Activated T-helper 2 cell treated with anti-CD3 and anti-CD28 coated beads, Interferon-gamma antibody, Interleukin-2, Interleukin-4, amounts not matched to agents 10 μg/mL and 5 μg/mL and 100 μg/mL, durations not matched to agents 14 hours and 24 hours and 36 hours (primary cell): ENCODE measurements at regions not wholly inside any gene's neighbourhood (a gene's known extent, or its start where the extent isn't known, plus 50 kb on each side); places are given as distances from the start of the nearest gene placed in this dataset.

Experiments
- DNase-seq: peaks from one replicate; pipeline ENCODE4 v3.0.0; 2021; ENCODE audit warnings: low spot score
- H3K27ac Mint-ChIP-seq: one replicate; pipeline ENCODE4 v1.8.0; 2021; ENCODE audit warnings: mixed read lengths
- H3K27me3 Mint-ChIP-seq: one replicate; pipeline ENCODE4 v1.8.0; 2021; ENCODE audit warnings: low read depth, mixed read lengths
- H3K36me3 Mint-ChIP-seq: one replicate; pipeline ENCODE4 v1.8.0; 2021; ENCODE audit warnings: low read depth, mixed read lengths
- H3K4me1 Mint-ChIP-seq: one replicate; pipeline ENCODE4 v1.8.0; 2021; ENCODE audit warnings: low read depth, mixed read lengths
- H3K4me3 Mint-ChIP-seq: one replicate; pipeline ENCODE4 v1.8.0; 2021; ENCODE audit warnings: low read depth, mild to moderate bottlenecking, moderate library complexity, mixed read lengths
- H3K9me3 Mint-ChIP-seq: one replicate; pipeline ENCODE4 v1.8.0; 2021; ENCODE audit warnings: mixed read lengths
- intact Hi-C: fragments of 100-400 bp; cut with micrococcal nuclease; formaldehyde crosslinking; loops from one replicate; pipeline ENCODE4 v1.15.1; 2023

DNA sequence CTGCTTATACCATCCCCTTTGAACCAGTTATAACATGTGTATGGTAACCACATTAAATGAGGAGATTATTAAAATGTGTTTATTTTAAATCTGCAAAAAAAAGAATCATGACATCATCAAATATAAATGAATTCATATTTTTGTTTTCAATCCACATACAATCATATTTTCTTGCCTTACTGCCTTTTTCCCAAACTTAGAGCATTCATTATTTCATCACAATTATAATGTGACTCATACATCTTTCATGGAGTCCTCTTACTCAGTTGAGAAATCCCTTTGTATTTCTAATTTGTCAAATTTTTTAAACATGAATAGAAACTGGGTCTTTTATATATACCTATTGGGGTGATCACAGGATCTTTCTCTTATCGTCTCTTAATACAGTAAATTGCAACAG lies 909.6 kb downstream of the DSC3 start:
- Mint-ChIP-seq H3K36me3 (no peaks in the 10 kb centered on the region), H3K4me1 (no peaks in the 10 kb centered on the region), H3K27ac (no peak overlapping the region), H3K9me3 (peaks cover 62% of the 10 kb centered on the region), H3K4me3 (no peak overlapping the region), H3K27me3 (no peaks in the 10 kb centered on the region)
- DNase-seq, result no peak
- intact Hi-C loops, result no loop called here

DNA sequence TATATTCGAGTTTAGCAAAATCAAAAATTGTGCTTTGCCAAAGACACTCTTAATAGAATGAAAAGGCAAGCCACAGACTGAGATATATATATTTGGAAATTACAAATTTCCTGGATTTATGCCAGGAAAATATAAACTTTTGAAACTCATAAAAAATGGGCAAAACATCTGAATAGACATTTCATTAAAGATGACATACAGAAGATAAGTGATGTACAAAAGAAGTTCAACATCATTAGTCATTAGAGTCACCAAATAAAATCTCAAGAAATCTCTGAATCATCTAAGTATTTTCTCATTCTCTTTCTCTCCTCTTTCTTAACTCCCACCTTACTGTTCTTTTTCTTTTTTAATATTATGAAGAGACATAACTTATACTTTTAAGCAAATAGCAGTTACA lies 921.1 kb downstream of the DSC3 start:
- no peaks in the 10 kb centered on the region for H3K36me3 Mint-ChIP-seq
- no peaks in the 10 kb centered on the region for H3K27me3 Mint-ChIP-seq
- H3K9me3 Mint-ChIP-seq, result peaks cover 45% of the 10 kb centered on the region
- DNase-seq, result no peak
- no peak overlapping the region for H3K4me3 Mint-ChIP-seq
- intact Hi-C loops, result no loop called here
- H3K27ac Mint-ChIP-seq, result no peak overlapping the region
- no peaks in the 10 kb centered on the region for H3K4me1 Mint-ChIP-seq

DNA sequence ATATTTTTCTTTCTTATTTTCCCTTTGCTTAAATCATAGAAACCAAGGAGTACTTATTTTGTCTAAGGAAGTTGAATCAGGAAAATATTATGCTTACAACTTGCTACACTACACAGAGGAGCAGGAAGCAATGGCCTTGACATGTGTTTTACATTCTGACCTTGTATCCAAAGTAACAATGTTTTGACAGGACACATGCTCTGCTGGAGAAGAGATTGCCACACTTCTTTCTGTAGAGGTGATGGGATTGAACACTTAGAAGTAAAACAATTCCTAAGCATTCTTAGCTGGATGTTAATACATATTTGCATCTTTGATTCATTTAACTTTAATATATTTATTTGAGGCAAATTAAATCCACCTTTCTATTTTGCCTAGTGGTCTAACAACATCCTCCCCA lies 929.1 kb downstream of the DSC3 start:
- H3K4me1 Mint-ChIP-seq, result no peaks in the 10 kb centered on the region
- no peak for DNase-seq
- H3K27me3 Mint-ChIP-seq, result no peaks in the 10 kb centered on the region
- peaks cover 25% of the 10 kb centered on the region for H3K9me3 Mint-ChIP-seq
- intact Hi-C loops, result loop anchor here (10.0 kb wide), 1 partner anchor 51 kb away; no protein-coding TSS in a partner anchor
- no peaks in the 10 kb centered on the region for H3K36me3 Mint-ChIP-seq
- H3K27ac Mint-ChIP-seq, result no peak overlapping the region
- H3K4me3 Mint-ChIP-seq, result no peak overlapping the region

DNA sequence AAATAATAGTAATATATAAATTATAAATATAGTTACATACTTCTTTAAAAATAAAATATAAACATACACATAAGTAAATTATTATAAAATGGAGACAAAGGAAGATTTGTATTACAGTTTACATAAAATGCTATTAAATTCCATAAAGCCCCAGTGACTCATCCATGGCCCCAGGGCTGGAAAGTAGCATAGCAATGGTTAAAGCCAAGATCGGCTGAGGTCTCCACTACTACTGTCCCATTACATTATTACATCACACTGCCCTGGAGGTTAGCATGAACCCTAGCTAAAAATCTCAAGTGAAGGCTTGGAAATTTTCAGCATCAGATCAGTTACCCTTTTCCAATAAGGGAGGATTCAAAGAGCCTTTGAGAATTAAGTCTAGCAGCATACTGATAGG lies 936.2 kb downstream of the DSC3 start:
- intact Hi-C loops, result no loop called here
- H3K27ac Mint-ChIP-seq, result no peak overlapping the region
- H3K9me3 Mint-ChIP-seq, result peaks cover 28% of the 10 kb centered on the region
- H3K4me3 Mint-ChIP-seq, result no peak overlapping the region
- DNase-seq, result no peak
- no peaks in the 10 kb centered on the region for H3K4me1 Mint-ChIP-seq
- no peaks in the 10 kb centered on the region for H3K36me3 Mint-ChIP-seq
- H3K27me3 Mint-ChIP-seq, result no peaks in the 10 kb centered on the region

DNA sequence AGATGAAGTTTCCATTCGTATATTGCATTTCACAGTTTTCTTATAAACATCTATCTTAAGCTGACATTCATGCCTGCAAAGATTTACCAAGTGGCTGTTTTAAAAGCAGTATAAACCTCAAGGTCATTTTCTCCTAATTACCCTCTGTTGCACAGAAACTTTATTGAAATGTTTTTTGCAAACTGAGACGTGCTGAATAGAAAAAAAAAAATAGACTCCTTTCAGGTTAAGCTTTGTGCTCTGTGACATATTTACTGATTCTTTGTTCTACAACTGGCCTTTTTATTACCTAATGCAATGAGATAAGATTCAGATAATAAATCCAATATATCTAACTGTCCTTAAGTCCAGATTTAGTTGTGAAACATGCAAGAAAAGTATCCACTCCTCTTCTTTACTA lies 938.7 kb downstream of the DSC3 start:
- Mint-ChIP-seq H3K4me3 (no peak overlapping the region), H3K36me3 (no peaks in the 10 kb centered on the region), H3K27me3 (no peaks in the 10 kb centered on the region), H3K9me3 (peaks cover 26% of the 10 kb centered on the region), H3K27ac (no peak overlapping the region), H3K4me1 (no peaks in the 10 kb centered on the region)
- no peak for DNase-seq
- intact Hi-C loops, result no loop called here

DNA sequence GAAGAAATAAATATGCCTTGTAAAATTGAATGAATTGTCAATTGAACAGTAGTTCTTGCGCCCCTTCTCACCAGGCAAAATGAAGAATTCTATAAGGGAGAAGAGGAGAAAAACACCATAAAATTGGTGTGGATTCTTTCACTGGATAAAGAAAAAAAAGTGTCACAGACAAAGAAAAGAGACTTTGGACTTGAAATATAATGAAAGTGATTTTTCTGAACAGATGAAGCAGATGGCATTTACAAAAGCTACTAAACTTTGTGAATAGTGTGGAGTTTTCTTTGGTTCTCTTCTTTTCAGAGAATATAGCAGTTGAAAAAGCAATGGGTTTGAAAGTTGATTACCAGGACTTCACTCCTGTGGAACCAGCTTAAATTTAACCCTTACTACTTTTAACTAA lies 945.7 kb downstream of the DSC3 start:
- H3K27me3 Mint-ChIP-seq, result no peaks in the 10 kb centered on the region
- H3K36me3 Mint-ChIP-seq, result no peaks in the 10 kb centered on the region
- intact Hi-C loops, result no loop called here
- DNase-seq, result no peak
- no peaks in the 10 kb centered on the region for H3K4me1 Mint-ChIP-seq
- H3K9me3 Mint-ChIP-seq, result peaks cover 23% of the 10 kb centered on the region
- H3K4me3 Mint-ChIP-seq, result no peak overlapping the region
- H3K27ac Mint-ChIP-seq, result no peak overlapping the region

DNA sequence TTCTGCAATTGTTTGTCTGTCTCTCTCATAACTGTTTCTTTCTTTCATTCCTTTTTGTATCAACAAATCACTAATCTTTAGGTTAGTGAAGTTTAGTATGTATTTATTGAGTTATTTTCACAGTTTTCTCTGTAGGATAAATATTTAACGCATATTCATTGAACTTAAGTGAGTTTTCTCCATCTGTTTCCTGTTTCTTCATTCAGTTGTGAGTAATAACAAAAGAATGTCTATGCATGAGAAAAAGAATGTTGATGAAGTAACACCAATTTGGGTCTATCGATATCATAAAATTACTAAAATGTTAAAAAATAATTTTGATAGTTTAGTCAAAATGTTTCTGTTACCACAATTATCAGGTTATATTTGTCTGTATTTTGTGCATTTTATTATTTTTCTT lies 948.0 kb downstream of the DSC3 start:
- H3K36me3 Mint-ChIP-seq, result no peaks in the 10 kb centered on the region
- no peak for DNase-seq
- no peaks in the 10 kb centered on the region for H3K4me1 Mint-ChIP-seq
- intact Hi-C loops, result no loop called here
- no peak overlapping the region for H3K4me3 Mint-ChIP-seq
- peaks cover 23% of the 10 kb centered on the region for H3K9me3 Mint-ChIP-seq
- no peaks in the 10 kb centered on the region for H3K27me3 Mint-ChIP-seq
- H3K27ac Mint-ChIP-seq, result no peak overlapping the region

DNA sequence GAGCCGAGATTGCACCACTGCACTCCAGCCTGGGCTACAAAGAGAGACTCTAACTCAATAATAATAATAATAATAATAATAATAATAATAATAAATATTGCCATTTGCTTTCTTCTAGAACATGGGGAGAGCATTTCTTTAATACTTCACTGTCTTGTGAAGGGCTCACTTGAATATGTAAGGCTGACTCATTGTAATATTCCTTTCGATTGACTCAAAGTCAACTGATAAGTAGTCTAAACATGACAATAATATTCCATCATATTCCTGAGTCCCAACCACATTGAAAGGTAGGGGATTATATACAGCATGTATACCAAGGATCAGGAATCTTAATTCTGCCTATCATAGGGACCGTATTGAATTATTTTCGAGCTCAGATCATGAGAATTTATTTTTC lies 949.2 kb downstream of the DSC3 start:
- H3K4me1 Mint-ChIP-seq, result no peaks in the 10 kb centered on the region
- intact Hi-C loops, result no loop called here
- H3K27me3 Mint-ChIP-seq, result no peaks in the 10 kb centered on the region
- no peaks in the 10 kb centered on the region for H3K36me3 Mint-ChIP-seq
- no peak for DNase-seq
- H3K9me3 Mint-ChIP-seq, result peaks cover 22% of the 10 kb centered on the region
- H3K27ac Mint-ChIP-seq, result no peak overlapping the region
- H3K4me3 Mint-ChIP-seq, result no peak overlapping the region

DNA sequence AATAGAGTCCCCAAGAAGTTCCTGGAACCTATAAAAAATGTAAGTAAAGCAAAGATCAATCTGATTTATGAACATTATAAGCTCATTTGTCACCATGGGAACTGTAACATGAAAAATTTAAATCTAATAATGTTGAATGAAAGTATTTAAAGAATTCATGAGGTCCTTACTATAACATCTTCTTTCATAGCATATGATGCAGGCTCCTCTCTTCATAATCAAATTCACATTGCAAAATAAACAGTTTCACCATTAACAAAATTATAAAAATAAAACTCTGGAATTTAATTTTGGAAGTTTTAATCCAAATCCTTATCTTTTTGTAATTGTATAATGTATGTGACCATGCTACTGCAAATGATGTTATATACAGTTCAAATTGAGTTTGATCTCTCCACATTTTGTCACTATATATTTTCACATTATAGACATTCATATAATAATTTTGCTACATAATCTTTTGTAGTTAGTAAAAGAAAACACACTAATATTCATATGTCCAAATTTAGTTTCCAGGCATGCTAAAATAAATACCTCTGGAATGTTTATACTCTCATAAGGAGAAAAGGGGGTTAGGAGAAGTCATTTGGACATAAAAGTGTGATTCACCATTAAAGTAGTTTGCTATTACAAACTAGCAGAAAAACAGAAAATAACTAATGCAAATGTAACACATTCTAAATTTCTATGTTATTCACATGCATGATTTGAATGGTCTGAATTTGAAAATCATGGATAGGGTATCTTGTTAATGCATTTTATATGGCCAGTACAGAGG lies 954.1 kb downstream of the DSC3 start:
- DNase-seq, result no peak
- Mint-ChIP-seq H3K4me1 (no peaks in the 10 kb centered on the region), H3K27ac (no peak overlapping the region), H3K27me3 (no peaks in the 10 kb centered on the region), H3K9me3 (peaks cover 32% of the 10 kb centered on the region), H3K36me3 (no peaks in the 10 kb centered on the region), H3K4me3 (no peak overlapping the region)
- intact Hi-C loops, result no loop called here

DNA sequence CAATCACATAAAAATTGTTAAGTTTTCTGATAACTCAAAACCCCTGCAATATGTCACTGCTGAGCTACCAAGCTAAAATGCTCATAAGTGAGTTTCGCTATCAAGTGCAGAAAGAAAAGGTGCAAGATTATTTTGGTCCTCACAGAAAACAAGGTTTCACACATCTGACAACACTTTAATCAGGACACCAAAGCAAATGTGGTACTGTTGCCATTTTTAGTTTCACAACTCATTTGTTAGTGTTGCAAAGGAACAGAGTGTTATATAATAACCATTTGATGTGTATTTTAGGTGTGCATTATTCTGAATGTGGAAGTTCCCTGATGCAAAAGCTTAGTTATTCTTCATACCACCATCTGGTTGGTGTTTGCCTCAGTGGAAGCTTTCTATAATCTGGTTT lies 956.2 kb downstream of the DSC3 start:
- no peak overlapping the region for H3K4me3 Mint-ChIP-seq
- peaks cover 36% of the 10 kb centered on the region for H3K9me3 Mint-ChIP-seq
- no peak overlapping the region for H3K27ac Mint-ChIP-seq
- DNase-seq, result no peak
- intact Hi-C loops, result no loop called here
- H3K27me3 Mint-ChIP-seq, result no peaks in the 10 kb centered on the region
- H3K36me3 Mint-ChIP-seq, result no peaks in the 10 kb centered on the region
- H3K4me1 Mint-ChIP-seq, result no peaks in the 10 kb centered on the region

DNA sequence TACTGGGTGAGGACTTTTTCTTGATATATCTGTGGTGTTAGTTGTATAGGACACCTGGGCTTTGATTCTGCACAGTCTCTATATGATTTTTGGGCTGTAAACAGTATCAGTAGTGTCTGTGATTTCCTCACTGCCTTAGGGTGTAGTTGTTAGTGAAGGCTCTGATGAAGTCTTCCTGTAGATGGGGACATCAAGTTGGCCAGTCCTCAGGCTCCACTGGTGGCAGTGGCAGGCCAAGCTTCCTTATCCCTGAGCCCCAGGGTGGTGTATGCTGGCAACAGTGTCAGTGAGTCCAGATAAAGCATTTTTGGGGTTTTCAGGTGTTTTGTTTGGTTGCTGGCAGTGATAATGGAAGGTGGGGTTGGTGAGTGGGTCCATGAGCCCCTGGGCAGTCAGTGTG lies 961.4 kb downstream of the DSC3 start:
- Mint-ChIP-seq H3K4me3 (no peak overlapping the region), H3K36me3 (no peaks in the 10 kb centered on the region), H3K9me3 (peaks cover 58% of the 10 kb centered on the region), H3K4me1 (no peaks in the 10 kb centered on the region), H3K27me3 (no peaks in the 10 kb centered on the region), H3K27ac (no peak overlapping the region)
- DNase-seq, result no peak
- intact Hi-C loops, result no loop called here

DNA sequence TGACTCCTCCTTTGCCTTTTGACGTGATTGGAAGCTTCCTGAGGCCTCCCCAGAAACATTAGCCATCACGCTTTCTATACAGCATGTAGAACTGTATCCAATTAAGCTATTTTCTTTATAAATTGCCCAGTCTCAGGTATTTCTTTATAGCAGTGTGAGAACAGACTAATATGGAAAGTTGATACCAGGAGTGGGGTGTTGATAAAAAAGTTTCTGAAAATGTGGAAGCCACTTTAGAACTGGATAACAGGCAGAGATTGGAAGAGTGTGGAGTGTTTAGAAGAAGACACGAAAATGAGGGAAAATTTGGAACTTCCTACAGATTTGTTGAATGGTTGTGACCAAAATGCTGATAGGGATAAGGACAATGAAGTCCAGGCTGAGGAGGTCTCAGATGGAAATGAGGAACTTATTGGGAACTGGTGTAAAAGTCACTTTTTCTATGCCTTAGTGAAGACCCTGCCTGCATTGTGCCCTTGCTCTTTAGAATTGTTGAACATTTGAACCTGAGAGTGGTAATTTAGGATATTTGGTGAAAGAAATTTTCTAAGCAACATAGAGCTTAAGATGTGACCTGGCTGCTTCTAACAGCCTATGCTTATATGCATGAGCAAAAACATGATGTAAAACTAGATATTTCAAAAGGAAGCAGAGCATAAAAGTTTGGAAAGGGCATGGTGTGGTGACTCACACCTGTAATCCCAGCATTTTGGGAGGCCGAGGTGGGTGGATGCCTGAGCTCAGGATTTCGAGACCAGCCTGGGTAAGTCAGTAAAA lies 969.7 kb downstream of the DSC3 start:
- intact Hi-C loops, result no loop called here
- no peak overlapping the region for H3K4me3 Mint-ChIP-seq

DNA sequence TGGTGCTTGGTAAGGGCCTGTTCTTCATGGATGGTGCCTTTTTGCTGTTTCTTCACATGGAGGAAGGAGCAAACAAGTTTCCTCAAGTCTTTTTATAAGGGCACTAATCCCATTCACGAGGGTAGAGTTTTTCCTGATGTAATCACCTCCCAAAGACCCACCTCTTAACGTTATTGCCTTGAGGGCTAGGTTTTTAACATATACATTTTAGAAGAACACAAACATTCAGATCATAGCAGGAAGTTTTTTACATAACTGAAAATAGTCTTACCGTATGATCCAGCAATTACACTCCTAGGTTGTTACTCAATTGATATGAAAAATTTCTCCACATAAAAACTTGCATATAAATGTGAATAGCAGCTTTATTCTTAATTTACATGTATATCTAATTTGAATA lies 976.3 kb downstream of the DSC3 start:
- Mint-ChIP-seq H3K4me3 (no peak overlapping the region), H3K9me3 (peaks cover 48% of the 10 kb centered on the region), H3K36me3 (no peaks in the 10 kb centered on the region), H3K27me3 (no peaks in the 10 kb centered on the region), H3K4me1 (no peaks in the 10 kb centered on the region), H3K27ac (no peak overlapping the region)
- no peak for DNase-seq
- intact Hi-C loops, result no loop called here

More for the DNA sequence above, 969.7 kb downstream of the DSC3 start:
- H3K9me3 Mint-ChIP-seq, result peaks cover 43% of the 10 kb centered on the region
- DNase-seq, result no peak
- H3K27ac Mint-ChIP-seq, result no peak overlapping the region
- no peaks in the 10 kb centered on the region for H3K36me3 Mint-ChIP-seq
- no peaks in the 10 kb centered on the region for H3K4me1 Mint-ChIP-seq
- no peaks in the 10 kb centered on the region for H3K27me3 Mint-ChIP-seq
